ENCODE measurements at regions not wholly inside any gene's neighbourhood (a gene's known extent, or its start where the extent isn't known, plus 50 kb on each side); places are given as distances from the start of the nearest gene placed in this dataset.
A peak's percentile ranks its signal among the peaks of the same experiment; 100 is the strongest.
"Not testable (repeated sequence)": the region's sequence is repeated elsewhere in the genome, so short reads cannot be mapped to it uniquely, and the experiment has no call there.

DNA sequence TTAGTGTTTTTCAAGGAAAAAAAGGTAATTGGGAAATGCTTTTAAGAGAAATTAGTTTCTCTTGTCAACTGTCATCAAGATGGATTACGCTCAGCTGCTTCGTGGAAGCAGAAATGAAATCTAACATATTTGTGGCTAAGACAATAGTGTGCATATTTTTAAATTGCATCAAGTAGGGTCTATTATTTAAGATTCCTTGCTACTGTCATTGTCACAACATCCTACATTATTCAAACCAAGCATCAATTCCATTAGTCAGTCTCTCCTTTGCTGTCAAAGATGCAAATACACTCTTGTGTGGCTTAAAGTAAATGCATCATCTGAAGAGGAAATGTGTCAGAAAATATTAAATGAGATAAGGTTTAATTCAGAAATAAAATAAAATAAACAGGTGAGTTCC is 1277.6 kb upstream of the SEL1L start:
- Histone ChIP-seq H3K4me3 (ENCODE audit: low read length in 2 of 2) (no peak overlapping the region), H3K9me3 (ENCODE audit: control insufficient read depth in 2 of 2, insufficient read depth in 1 of 2, low read length in 1 of 2) (no peaks in the 10 kb centered on the region), H3K27me3 (ENCODE audit: control insufficient read depth in 2 of 2, insufficient read depth in 1 of 2, low read length in 1 of 2) (no peaks in the 10 kb centered on the region), H3K36me3 (ENCODE audit: control insufficient read depth in 2 of 2, insufficient read depth in 2 of 2, low read length in 1 of 2) (no peaks in the 10 kb centered on the region), H3K4me1 (ENCODE audit: control insufficient read depth in 2 of 2, insufficient read depth in 2 of 2, low read length in 2 of 2) (no peaks in the 10 kb centered on the region), H3K27ac (ENCODE audit: low read depth in 1 of 2, low read length in 1 of 2) (no peak overlapping the region)
- 88% methylated on average over 2 of the region's 2 CpGs for WGBS
- no peak for DNase-seq (ENCODE audit: low read depth in 6 of 9, low spot score in 9 of 9)

DNA sequence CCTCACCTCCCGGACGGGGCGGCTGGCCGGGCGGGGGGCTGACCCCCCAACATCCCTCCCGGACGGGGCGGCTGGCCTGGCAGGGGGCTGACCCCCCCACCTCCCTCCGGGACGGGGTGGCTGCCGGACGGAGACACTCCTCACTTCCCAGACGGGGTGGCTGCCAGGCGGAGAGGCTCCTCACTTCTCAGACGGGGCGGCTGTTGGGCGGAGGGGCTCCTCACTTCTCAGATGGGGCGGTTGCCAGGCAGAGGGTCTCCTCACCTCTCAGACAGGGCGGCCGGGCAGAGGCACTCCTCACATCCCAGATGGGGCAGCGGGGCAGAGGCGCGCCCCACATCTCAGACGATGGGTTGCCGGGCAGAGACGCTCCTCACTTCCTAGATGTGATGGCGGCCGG is 1280.7 kb upstream of the SEL1L start:
- not testable (repeated sequence) for H3K4me3 ChIP-seq (ENCODE audit: low read length in 2 of 2); H3K27me3 ChIP-seq (ENCODE audit: control insufficient read depth in 2 of 2, insufficient read depth in 1 of 2, low read length in 1 of 2); DNase-seq (ENCODE audit: low read depth in 6 of 9, low spot score in 9 of 9); H3K36me3 ChIP-seq (ENCODE audit: control insufficient read depth in 2 of 2, insufficient read depth in 2 of 2, low read length in 1 of 2); H3K4me1 ChIP-seq (ENCODE audit: control insufficient read depth in 2 of 2, insufficient read depth in 2 of 2, low read length in 2 of 2); H3K9me3 ChIP-seq (ENCODE audit: control insufficient read depth in 2 of 2, insufficient read depth in 1 of 2, low read length in 1 of 2); H3K27ac ChIP-seq (ENCODE audit: low read depth in 1 of 2, low read length in 1 of 2)
- whole genome bisulfite sequencing: over 99% methylated on average over 28 of the region's 28 CpGs

DNA sequence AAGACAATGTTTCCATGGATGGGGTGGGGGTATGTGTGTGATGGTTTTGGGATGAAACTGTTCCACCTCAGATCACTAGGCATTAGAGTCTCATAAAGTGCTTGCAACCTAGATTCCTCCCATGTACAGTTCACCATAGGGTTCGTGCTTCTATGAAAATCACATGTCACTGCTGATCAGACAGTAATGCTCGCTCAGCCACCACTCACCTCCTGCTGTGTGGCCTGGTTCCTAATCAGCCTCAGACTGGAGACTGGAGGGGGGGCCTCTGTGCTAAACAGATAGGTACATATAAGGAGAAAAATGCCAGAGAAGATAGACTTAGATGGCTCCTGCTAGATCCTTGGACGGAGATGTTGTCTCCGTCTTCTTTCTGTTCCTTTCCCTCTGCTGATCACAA is 1296.9 kb upstream of the SEL1L start:
- no peak for DNase-seq (ENCODE audit: low read depth in 6 of 9, low spot score in 9 of 9)
- Histone ChIP-seq H3K9me3 (ENCODE audit: control insufficient read depth in 2 of 2, insufficient read depth in 1 of 2, low read length in 1 of 2) (no peaks in the 10 kb centered on the region), H3K36me3 (ENCODE audit: control insufficient read depth in 2 of 2, insufficient read depth in 2 of 2, low read length in 1 of 2) (no peaks in the 10 kb centered on the region), H3K27me3 (ENCODE audit: control insufficient read depth in 2 of 2, insufficient read depth in 1 of 2, low read length in 1 of 2) (no peaks in the 10 kb centered on the region), H3K4me1 (ENCODE audit: control insufficient read depth in 2 of 2, insufficient read depth in 2 of 2, low read length in 2 of 2) (no peaks in the 10 kb centered on the region), H3K27ac (ENCODE audit: low read depth in 1 of 2, low read length in 1 of 2) (no peak overlapping the region), H3K4me3 (ENCODE audit: low read length in 2 of 2) (no peak overlapping the region)
- WGBS: 94% methylated on average over 4 of the region's 4 CpGs

DNA sequence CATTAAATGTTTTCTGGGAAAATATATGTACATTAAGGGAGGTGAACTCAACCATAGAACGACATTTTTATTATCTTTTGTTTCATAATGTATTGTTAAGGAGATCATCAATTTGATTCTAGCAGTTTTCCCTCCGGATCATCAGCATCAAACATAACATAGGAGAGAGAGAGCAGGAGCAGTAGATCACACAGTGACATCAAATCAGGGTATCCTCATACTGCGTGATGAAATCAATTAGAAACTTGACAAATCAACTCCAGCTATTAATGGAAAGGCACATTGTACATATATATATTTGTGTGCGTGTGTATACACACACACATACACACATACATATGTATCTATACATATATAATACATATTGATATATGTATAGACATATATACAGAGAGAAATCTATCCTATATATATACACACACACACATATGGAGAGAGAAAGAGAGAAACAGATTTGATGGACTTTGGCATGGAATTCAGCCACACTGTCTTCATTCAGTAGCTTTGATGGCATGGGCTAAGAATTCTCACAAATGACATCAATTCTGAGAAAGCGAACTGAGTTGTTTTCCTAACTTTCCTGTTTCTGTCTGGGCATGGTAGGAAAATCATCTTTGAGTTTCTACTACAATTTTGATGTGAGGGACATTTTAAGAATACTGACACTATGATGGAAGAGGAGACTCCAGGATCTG is 1302.8 kb upstream of the SEL1L start:
- no peaks in the 10 kb centered on the region for H3K4me1 ChIP-seq (ENCODE audit: control insufficient read depth in 2 of 2, insufficient read depth in 2 of 2, low read length in 2 of 2)
- no peaks in the 10 kb centered on the region for H3K36me3 ChIP-seq (ENCODE audit: control insufficient read depth in 2 of 2, insufficient read depth in 2 of 2, low read length in 1 of 2)
- no peak overlapping the region for H3K4me3 ChIP-seq (ENCODE audit: low read length in 2 of 2)
- 93% methylated on average over 5 of the region's 5 CpGs for WGBS
- DNase-seq (ENCODE audit: low read depth in 6 of 9, low spot score in 9 of 9): no peak
- no peak overlapping the region for H3K27ac ChIP-seq (ENCODE audit: low read depth in 1 of 2, low read length in 1 of 2)
- no peaks in the 10 kb centered on the region for H3K9me3 ChIP-seq (ENCODE audit: control insufficient read depth in 2 of 2, insufficient read depth in 1 of 2, low read length in 1 of 2)
- no peaks in the 10 kb centered on the region for H3K27me3 ChIP-seq (ENCODE audit: control insufficient read depth in 2 of 2, insufficient read depth in 1 of 2, low read length in 1 of 2)

DNA sequence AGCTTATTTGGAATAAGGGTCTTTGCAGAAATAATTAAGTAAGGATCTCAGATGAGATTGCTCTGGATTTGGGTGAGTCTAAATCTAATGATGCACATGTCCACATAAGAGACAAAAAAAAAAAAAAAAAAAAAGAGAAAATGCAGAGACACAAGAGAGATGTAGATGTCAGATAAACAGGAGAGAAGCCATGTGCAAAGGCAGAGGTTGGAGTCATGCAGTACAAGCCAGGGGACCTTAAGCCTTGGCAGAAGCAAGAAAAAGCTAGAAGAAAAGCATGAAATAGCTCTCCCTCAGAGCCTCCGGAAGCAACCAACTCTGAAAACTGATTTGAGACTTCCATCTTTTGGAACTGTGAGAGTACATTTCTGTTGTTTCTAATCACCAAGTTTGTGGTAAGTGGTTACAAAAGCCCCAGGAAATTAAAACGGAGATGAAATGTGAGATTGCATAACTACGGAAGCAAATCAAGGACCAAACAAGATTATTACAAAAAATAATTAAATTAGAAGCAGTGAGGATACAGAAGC is 1304.0 kb upstream of the SEL1L start:
- no peak for DNase-seq (ENCODE audit: low read depth in 6 of 9, low spot score in 9 of 9)
- H3K4me3 ChIP-seq (ENCODE audit: low read length in 2 of 2): no peak overlapping the region
- H3K36me3 ChIP-seq (ENCODE audit: control insufficient read depth in 2 of 2, insufficient read depth in 2 of 2, low read length in 1 of 2): no peaks in the 10 kb centered on the region
- H3K9me3 ChIP-seq (ENCODE audit: control insufficient read depth in 2 of 2, insufficient read depth in 1 of 2, low read length in 1 of 2): no peaks in the 10 kb centered on the region
- H3K4me1 ChIP-seq (ENCODE audit: control insufficient read depth in 2 of 2, insufficient read depth in 2 of 2, low read length in 2 of 2): no peaks in the 10 kb centered on the region
- no peaks in the 10 kb centered on the region for H3K27me3 ChIP-seq (ENCODE audit: control insufficient read depth in 2 of 2, insufficient read depth in 1 of 2, low read length in 1 of 2)
- no peak overlapping the region for H3K27ac ChIP-seq (ENCODE audit: low read depth in 1 of 2, low read length in 1 of 2)
- 43% methylated on average over 3 of the region's 3 CpGs for WGBS

DNA sequence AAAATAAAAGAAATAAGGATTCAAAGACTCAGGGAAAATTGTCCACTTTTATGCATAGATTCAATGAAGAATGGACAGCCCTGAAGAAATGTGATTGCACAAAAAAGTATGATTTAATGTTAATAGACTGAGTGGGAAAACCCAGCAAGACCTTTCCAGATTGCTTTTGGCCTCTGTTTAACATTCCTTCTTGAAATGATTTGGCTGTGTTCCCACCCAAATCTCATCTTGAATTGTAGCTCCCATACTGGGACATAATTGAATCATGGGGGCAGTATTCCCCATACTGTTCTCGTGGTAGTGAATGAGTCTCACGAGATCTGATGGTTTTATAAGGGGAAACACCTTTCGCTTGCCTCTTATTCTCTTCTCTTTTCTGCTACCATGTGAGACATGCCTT is 1316.9 kb upstream of the SEL1L start:
- no peaks in the 10 kb centered on the region for H3K36me3 ChIP-seq (ENCODE audit: control insufficient read depth in 2 of 2, insufficient read depth in 2 of 2, low read length in 1 of 2)
- no peaks in the 10 kb centered on the region for H3K9me3 ChIP-seq (ENCODE audit: control insufficient read depth in 2 of 2, insufficient read depth in 1 of 2, low read length in 1 of 2)
- WGBS: 92% methylated on average over 3 of the region's 3 CpGs
- H3K4me3 ChIP-seq (ENCODE audit: low read length in 2 of 2): no peak overlapping the region
- no peaks in the 10 kb centered on the region for H3K27me3 ChIP-seq (ENCODE audit: control insufficient read depth in 2 of 2, insufficient read depth in 1 of 2, low read length in 1 of 2)
- no peak overlapping the region for H3K27ac ChIP-seq (ENCODE audit: low read depth in 1 of 2, low read length in 1 of 2)
- no peak for DNase-seq (ENCODE audit: low read depth in 6 of 9, low spot score in 9 of 9)
- no peaks in the 10 kb centered on the region for H3K4me1 ChIP-seq (ENCODE audit: control insufficient read depth in 2 of 2, insufficient read depth in 2 of 2, low read length in 2 of 2)

DNA sequence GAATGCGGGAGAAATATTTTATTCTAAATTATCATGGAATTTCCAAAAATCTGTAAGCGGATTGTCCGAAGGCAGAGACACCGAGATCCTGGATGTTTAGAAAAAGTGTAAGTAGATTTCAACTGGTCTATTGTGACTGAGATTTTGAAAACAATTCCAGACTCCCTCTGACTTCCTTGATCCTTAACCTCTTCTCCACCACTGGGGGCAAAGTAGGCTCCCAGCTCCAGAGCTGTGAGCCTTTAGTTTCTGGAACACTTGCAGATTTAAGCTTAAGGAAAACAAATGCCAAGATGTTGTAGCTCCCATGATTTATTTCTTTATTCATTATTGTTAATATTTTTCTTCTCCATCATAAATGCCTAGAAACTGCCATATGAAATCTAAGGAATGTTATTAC is 1320.5 kb upstream of the SEL1L start:
- WGBS: 93% methylated on average over 4 of the region's 4 CpGs
- no peaks in the 10 kb centered on the region for H3K4me1 ChIP-seq (ENCODE audit: control insufficient read depth in 2 of 2, insufficient read depth in 2 of 2, low read length in 2 of 2)
- no peak for DNase-seq (ENCODE audit: low read depth in 6 of 9, low spot score in 9 of 9)
- no peak overlapping the region for H3K4me3 ChIP-seq (ENCODE audit: low read length in 2 of 2)
- H3K9me3 ChIP-seq (ENCODE audit: control insufficient read depth in 2 of 2, insufficient read depth in 1 of 2, low read length in 1 of 2): no peaks in the 10 kb centered on the region
- no peak overlapping the region for H3K27ac ChIP-seq (ENCODE audit: low read depth in 1 of 2, low read length in 1 of 2)
- H3K27me3 ChIP-seq (ENCODE audit: control insufficient read depth in 2 of 2, insufficient read depth in 1 of 2, low read length in 1 of 2): no peaks in the 10 kb centered on the region
- H3K36me3 ChIP-seq (ENCODE audit: control insufficient read depth in 2 of 2, insufficient read depth in 2 of 2, low read length in 1 of 2): no peaks in the 10 kb centered on the region

DNA sequence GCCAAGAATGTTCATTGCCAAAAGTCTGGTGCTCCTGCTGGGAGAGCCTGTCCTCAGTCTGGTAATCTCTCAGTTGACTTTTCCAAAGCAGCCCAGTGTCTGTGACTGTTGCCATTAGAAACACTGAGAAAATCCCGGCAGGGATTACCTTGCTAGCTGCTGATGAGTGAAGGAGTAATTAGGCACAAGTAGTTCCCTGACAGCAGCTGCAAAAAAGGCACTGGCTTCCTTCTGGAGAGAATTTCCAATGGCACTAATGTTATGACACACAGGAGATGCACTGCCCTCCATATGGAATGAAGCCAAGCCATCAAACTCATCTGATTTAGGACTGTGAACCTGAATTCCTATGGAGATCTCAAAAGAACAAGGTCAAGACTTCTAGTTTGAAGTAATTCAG is 1321.2 kb upstream of the SEL1L start:
- DNase-seq (ENCODE audit: low read depth in 6 of 9, low spot score in 9 of 9): no peak
- no peaks in the 10 kb centered on the region for H3K9me3 ChIP-seq (ENCODE audit: control insufficient read depth in 2 of 2, insufficient read depth in 1 of 2, low read length in 1 of 2)
- 90% methylated on average over 1 of the region's 1 CpG for WGBS
- no peak overlapping the region for H3K27ac ChIP-seq (ENCODE audit: low read depth in 1 of 2, low read length in 1 of 2)
- H3K27me3 ChIP-seq (ENCODE audit: control insufficient read depth in 2 of 2, insufficient read depth in 1 of 2, low read length in 1 of 2): no peaks in the 10 kb centered on the region
- H3K36me3 ChIP-seq (ENCODE audit: control insufficient read depth in 2 of 2, insufficient read depth in 2 of 2, low read length in 1 of 2): no peaks in the 10 kb centered on the region
- H3K4me3 ChIP-seq (ENCODE audit: low read length in 2 of 2): no peak overlapping the region
- no peaks in the 10 kb centered on the region for H3K4me1 ChIP-seq (ENCODE audit: control insufficient read depth in 2 of 2, insufficient read depth in 2 of 2, low read length in 2 of 2)

DNA sequence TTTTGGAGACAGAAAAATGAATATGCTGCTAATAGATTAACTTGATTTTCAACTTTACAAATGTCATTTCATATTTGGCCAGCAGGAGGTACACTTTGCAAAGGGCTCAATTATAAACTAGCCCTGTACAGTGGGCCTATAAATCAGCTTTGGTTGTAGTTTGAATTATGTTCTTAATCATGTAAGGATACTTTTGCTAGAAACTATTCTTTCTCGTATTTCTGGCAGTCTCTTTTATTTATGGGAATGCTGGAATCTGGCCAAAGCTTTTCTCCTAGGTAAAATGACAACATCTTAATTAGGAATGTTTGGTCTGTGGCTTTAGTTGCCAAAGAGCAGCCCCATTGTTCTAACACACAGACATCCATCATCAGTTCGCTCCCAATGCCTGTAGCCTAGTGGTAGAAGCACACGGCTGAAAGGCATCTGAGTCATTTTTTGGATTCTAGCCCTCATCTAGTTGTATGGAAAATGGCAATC is 1322.3 kb upstream of the SEL1L start:
- H3K4me3 ChIP-seq (ENCODE audit: low read length in 2 of 2): no peak overlapping the region
- H3K27ac ChIP-seq (ENCODE audit: low read depth in 1 of 2, low read length in 1 of 2): no peak overlapping the region
- 58% methylated on average over 3 of the region's 3 CpGs for WGBS
- peak in 1 of 9 donors; percentile 0 for DNase-seq (ENCODE audit: low read depth in 6 of 9, low spot score in 9 of 9)
- H3K36me3 ChIP-seq (ENCODE audit: control insufficient read depth in 2 of 2, insufficient read depth in 2 of 2, low read length in 1 of 2): no peaks in the 10 kb centered on the region
- no peaks in the 10 kb centered on the region for H3K27me3 ChIP-seq (ENCODE audit: control insufficient read depth in 2 of 2, insufficient read depth in 1 of 2, low read length in 1 of 2)
- no peaks in the 10 kb centered on the region for H3K4me1 ChIP-seq (ENCODE audit: control insufficient read depth in 2 of 2, insufficient read depth in 2 of 2, low read length in 2 of 2)
- H3K9me3 ChIP-seq (ENCODE audit: control insufficient read depth in 2 of 2, insufficient read depth in 1 of 2, low read length in 1 of 2): no peaks in the 10 kb centered on the region

Measured in thymus (tissue), 11 donors.